Keratinocyte (primary cell): ENCODE measurements at regions not wholly inside any gene's neighbourhood (a gene's known extent, or its start where the extent isn't known, plus 50 kb on each side); places are given as distances from the start of the nearest gene placed in this dataset.

Experiments used
- DNase-seq: peaks from one replicate; pipeline ENCODE4 v3.0.0-alpha.2; 2011; ENCODE audit warnings: low read depth, missing footprints, low spot score
- FAIRE-seq: peaks from 2 replicates; lab custom pipeline; 2011; peaks lifted over from hg19 to GRCh38; lab: Jason Lieb, UNC
- H2AFZ ChIP-seq: 2 replicates; pipeline ENCODE4 v1.6.0; 2012; ENCODE audit warnings: low read length, control low read depth, inconsistent platforms; ENCODE audit not compliant: control insufficient read depth
- H3K27ac ChIP-seq: 2 replicates; pipeline ENCODE4 v1.5.1; 2011; ENCODE audit warnings: low read length; ENCODE audit not compliant: control insufficient read depth, insufficient read depth
- H3K27me3 ChIP-seq: 3 replicates; pipeline ENCODE4 v1.6.0; 2011; ENCODE audit warnings: low read length; ENCODE audit not compliant: control insufficient read depth, insufficient read depth; ENCODE audit errors: extremely low read depth
- H3K36me3 ChIP-seq, 2 experiments: 2 replicates in 1 of 2; 3 replicates in 1 of 2; pipeline ENCODE4 v1.5.1; 2011; ENCODE audit warnings: low read length in 2 of 2, mild to moderate bottlenecking in 1 of 2; ENCODE audit not compliant: control insufficient read depth in 2 of 2, insufficient read depth in 2 of 2; ENCODE audit errors: extremely low read depth in 1 of 2
- H3K4me1 ChIP-seq: 3 replicates; pipeline ENCODE4 v1.5.1; 2011; ENCODE audit warnings: low read length; ENCODE audit not compliant: control insufficient read depth, insufficient read depth; ENCODE audit errors: extremely low read depth
- H3K4me2 ChIP-seq: 3 replicates; pipeline ENCODE4 v1.6.0; 2011; ENCODE audit warnings: low read depth, low read length; ENCODE audit not compliant: control insufficient read depth, insufficient read depth; ENCODE audit errors: extremely low read depth
- H3K4me3 ChIP-seq, 3 experiments: fragments of 200-600 bp in 1 of 3; sonication (generic) in 1 of 3; 2 replicates in 2 of 3; 3 replicates in 1 of 3; pipeline ENCODE4 v1.5.1; 2011 to 2016; ENCODE audit warnings: low read length in 3 of 3, mild to moderate bottlenecking in 3 of 3, control low read depth in 2 of 3, inconsistent platforms in 1 of 3, low read depth in 1 of 3, mixed read lengths in 1 of 3, mixed run types in 1 of 3, moderate library complexity in 1 of 3; ENCODE audit not compliant: control insufficient read depth in 2 of 3, insufficient read depth in 2 of 3; ENCODE audit errors: extremely low read depth in 1 of 3
- H3K79me2 ChIP-seq: 2 replicates; pipeline ENCODE4 v1.6.0; 2012; ENCODE audit warnings: low read length; ENCODE audit not compliant: control insufficient read depth, insufficient read depth
- H3K9ac ChIP-seq: 3 replicates; pipeline ENCODE4 v1.6.0; 2011; ENCODE audit warnings: low read length; ENCODE audit not compliant: control insufficient read depth, insufficient read depth; ENCODE audit errors: extremely low read depth
- H3K9me1 ChIP-seq: 3 replicates; pipeline ENCODE4 v1.6.0; 2011; ENCODE audit warnings: low read length; ENCODE audit not compliant: control insufficient read depth, insufficient read depth; ENCODE audit errors: extremely low read depth
- H3K9me3 ChIP-seq: 2 replicates; pipeline ENCODE4 v1.5.1; 2012; ENCODE audit warnings: low read depth, low read length; ENCODE audit not compliant: control insufficient read depth
- H4K20me1 ChIP-seq: 3 replicates; pipeline ENCODE4 v1.6.0; 2011; ENCODE audit warnings: low read length; ENCODE audit not compliant: control insufficient read depth, insufficient read depth; ENCODE audit errors: extremely low read depth
- CTCF ChIP-seq, 3 experiments: IDR thresholded peaks in 1 of 3; conservative IDR thresholded peaks in 1 of 3; optimal IDR thresholded peaks in 1 of 3; 2 replicates in 2 of 3; 3 replicates in 1 of 3; pipeline versions ENCODE3 to v1.5.1; 2011; ENCODE audit warnings: low read length in 3 of 3, mild to moderate bottlenecking in 3 of 3, moderate library complexity in 2 of 3, control low read depth in 1 of 3, inconsistent platforms in 1 of 3; ENCODE audit not compliant: insufficient read depth in 2 of 3; ENCODE audit errors: extremely low read depth in 1 of 3
- EZH2 ChIP-seq: IDR thresholded peaks from one replicate; pipeline ENCODE4 v1.6.1; 2012; ENCODE audit warnings: inconsistent platforms, mild to moderate bottlenecking, low read length, moderate library complexity
- dilution Hi-C: fragments of 300-500 bp; cut with MboI; formaldehyde crosslinking; loops from one replicate; pipeline ENCODE4 v1.7.0; 2020; ENCODE audit warnings: low sequenced_read_pairs; ENCODE audit not compliant: extremely low pct_ligation_motif_present

- FAIRE-seq: no peak
- no peak overlapping the region for H3K4me3 ChIP-seq
- H3K4me2 ChIP-seq: no peak overlapping the region
- no peak overlapping the region for H2AFZ ChIP-seq
- no peaks in the 10 kb centered on the region for H3K9me1 ChIP-seq
- H3K27ac ChIP-seq: no peak overlapping the region
- H3K9me3 ChIP-seq: no peaks in the 10 kb centered on the region
- no peak for TF ChIP-seq EZH2
- TF ChIP-seq CTCF (optimal IDR thresholded peaks at IDR 0.05 in 1 of 3, IDR thresholded peaks at IDR 0.05 in 1 of 3, conservative IDR thresholded peaks at IDR 0.05 in 1 of 3; ENCODE audit: extremely low read depth in 1 of 3, insufficient read depth in 2 of 3, low read length in 3 of 3): no peak
- no peak overlapping the region for H3K9ac ChIP-seq
- H4K20me1 ChIP-seq: no peaks in the 10 kb centered on the region
- H3K36me3 ChIP-seq: no peaks in the 10 kb centered on the region
- dilution Hi-C loops: no loop called here
- H3K27me3 ChIP-seq: no peaks in the 10 kb centered on the region
- H3K4me1 ChIP-seq: no peaks in the 10 kb centered on the region
- H3K79me2 ChIP-seq: no peaks in the 10 kb centered on the region
- DNase-seq: no peak
Measured at GRCh38 chr7:38068461-38068860, 109.6 kb upstream of the STARD3NL start.

DNA sequence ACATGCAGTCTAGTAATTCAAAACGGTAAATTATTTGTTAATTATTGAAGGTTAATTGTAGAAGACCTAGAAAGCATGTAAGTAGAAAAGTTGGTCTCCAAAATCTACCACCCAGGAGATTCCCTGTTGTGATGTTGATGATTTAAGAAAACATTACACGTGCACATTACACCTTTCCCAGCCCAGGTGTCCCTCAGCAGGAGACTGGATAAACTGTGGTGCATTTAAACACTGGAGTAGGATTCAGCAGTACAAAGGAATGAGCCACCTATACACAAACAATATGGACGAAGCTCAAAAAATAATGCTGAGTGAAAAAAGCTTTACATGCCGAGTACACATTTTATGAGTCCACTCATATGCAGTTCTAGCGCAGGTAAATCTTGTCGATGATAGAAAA is 109.0 kb upstream of the STARD3NL start:
- H4K20me1 ChIP-seq: no peaks in the 10 kb centered on the region
- H3K9me1 ChIP-seq: no peaks in the 10 kb centered on the region
- no peaks in the 10 kb centered on the region for H3K79me2 ChIP-seq
- TF ChIP-seq EZH2 (no peak), CTCF (optimal IDR thresholded peaks at IDR 0.05 in 1 of 3, IDR thresholded peaks at IDR 0.05 in 1 of 3, conservative IDR thresholded peaks at IDR 0.05 in 1 of 3; ENCODE audit: extremely low read depth in 1 of 3, insufficient read depth in 2 of 3, low read length in 3 of 3) (no peak)
- dilution Hi-C loops: no loop called here
- no peaks in the 10 kb centered on the region for H3K36me3 ChIP-seq
- no peak for FAIRE-seq
- no peak overlapping the region for H3K27ac ChIP-seq
- H3K4me1 ChIP-seq: no peaks in the 10 kb centered on the region
- no peaks in the 10 kb centered on the region for H3K9me3 ChIP-seq
- no peak overlapping the region for H2AFZ ChIP-seq
- H3K4me2 ChIP-seq: no peak overlapping the region
- H3K9ac ChIP-seq: no peak overlapping the region
- H3K27me3 ChIP-seq: no peaks in the 10 kb centered on the region
- no peak for DNase-seq
- no peak overlapping the region for H3K4me3 ChIP-seq
